HCT116 (cell line): ENCODE measurements at regions not wholly inside any gene's neighbourhood (a gene's known extent, or its start where the extent isn't known, plus 50 kb on each side); places are given as distances from the start of the nearest gene placed in this dataset.

Experiments used
- ATAC-seq: fragments of 200-7000 bp; cut with Tn5 transposase; 2 replicates; pipeline ENCODE4 v1.9.1; 2020; ENCODE audit warnings: mild to moderate bottlenecking, moderate library complexity
- BruUV-seq: library from RNA; stranded (reverse); fragments of 400-500 nt; replicated peaks from 2 replicates; lab custom pipeline; 2021; lab: Mats Ljungman, UMichigan
- CTCF ChIA-PET: fragments of 300-600 bp; sonication (Branson Sonifier 250); formaldehyde crosslinking; loops from one replicate; lab custom pipeline; 2021; ENCODE audit warnings: antibody characterized with exemption; lab: Charles Lee
- POLR2A ChIA-PET: fragments of 300-600, 350-600 bp; sonication (Branson Sonifier 250); formaldehyde crosslinking; loops from one replicate; lab custom pipeline; 2021; ENCODE audit warnings: antibody characterized with exemption; lab: Charles Lee
- RAD21 ChIA-PET, 2 experiments: fragments of 300-600 bp; sonication (Branson Sonifier 250); formaldehyde crosslinking; loops; one replicate each; lab custom pipeline; 2023; ENCODE audit warnings: low total read pairs in 2 of 2; ENCODE audit not compliant: uncharacterized antibody in 2 of 2, unreplicated experiment in 2 of 2, low non-redundant PET in 1 of 2; lab: Charles Lee
- DNase-seq: peaks from one replicate; pipeline ENCODE4 v3.0.0-alpha.2; 2010; ENCODE audit warnings: low read depth, low spot score
- H2AFZ ChIP-seq: fragments of 200-600 bp; shearing (Covaris generic), sonication (generic); 2 replicates; pipeline ENCODE4 v1.6.1; 2017; ENCODE audit warnings: low read depth, mixed run types, mixed read lengths, antibody characterized with exemption, low read length; ENCODE audit not compliant: poor library complexity, severe bottlenecking
- H3K27ac ChIP-seq: 2 replicates; pipeline ENCODE4 v1.5.1; 2012; ENCODE audit warnings: low read depth, low read length
- H3K27me3 ChIP-seq: fragments of 200-600 bp; sonication (generic); 2 replicates; pipeline ENCODE4 v1.6.1; 2016; ENCODE audit warnings: mixed run types, low read length, mixed read lengths; ENCODE audit not compliant: insufficient read depth
- H3K36me3 ChIP-seq, 2 experiments: fragments of 200-500 bp in 1 of 2; fragments of 200-600 bp in 1 of 2; sonication (Bioruptor generic) in 1 of 2; sonication (generic) in 1 of 2; 2 replicates each; pipeline versions ENCODE4 v1.5.1 to v1.6.1; 2014 to 2016; ENCODE audit warnings: low read length in 2 of 2, inconsistent platforms in 1 of 2, mixed read lengths in 1 of 2, mixed run types in 1 of 2; ENCODE audit not compliant: insufficient read depth in 2 of 2, control insufficient read depth in 1 of 2
- H3K4me1 ChIP-seq, 2 experiments: fragments of 200-600 bp in 1 of 2; sonication (generic) in 1 of 2; 2 replicates each; pipeline versions ENCODE4 v1.5.1 to v1.6.1; 2012 to 2017; ENCODE audit warnings: low read length in 2 of 2, inconsistent platforms in 1 of 2, mild to moderate bottlenecking in 1 of 2, mixed read lengths in 1 of 2, mixed run types in 1 of 2, moderate library complexity in 1 of 2; ENCODE audit not compliant: insufficient read depth in 2 of 2, control insufficient read depth in 1 of 2
- H3K4me2 ChIP-seq: fragments of 200-600 bp; sonication (generic); 2 replicates; pipeline ENCODE4 v1.6.1; 2017; ENCODE audit warnings: mixed run types, low read length, mixed read lengths
- H3K4me3 ChIP-seq, 2 experiments: fragments of 200-600 bp in 1 of 2; sonication (generic) in 1 of 2; replicated peaks in 1 of 2; 2 replicates each; pipeline ENCODE4 v1.5.1; 2011 to 2016; ENCODE audit warnings: low read length in 2 of 2, control low read depth in 1 of 2, low read depth in 1 of 2, mild to moderate bottlenecking in 1 of 2, mixed read lengths in 1 of 2, mixed run types in 1 of 2
- H3K79me2 ChIP-seq: fragments of 200-600 bp; sonication (generic); 2 replicates; pipeline ENCODE4 v1.6.1; 2017; ENCODE audit warnings: mild to moderate bottlenecking, mixed run types, low read length, moderate library complexity, mixed read lengths; ENCODE audit not compliant: insufficient read depth
- H3K9ac ChIP-seq: fragments of 200-600 bp; sonication (generic); 2 replicates; pipeline ENCODE4 v1.6.1; 2016; ENCODE audit warnings: low read length, mixed read lengths
- H3K9me2 ChIP-seq: fragments of 200-600 bp; sonication (generic), shearing (Covaris generic); 2 replicates; pipeline ENCODE4 v1.6.1; 2017; ENCODE audit warnings: mixed run types, mild to moderate bottlenecking, moderate library complexity; ENCODE audit not compliant: insufficient read depth
- H3K9me3 ChIP-seq, 2 experiments: fragments of 200-500 bp in 1 of 2; fragments of 200-600 bp in 1 of 2; sonication (Bioruptor generic) in 1 of 2; sonication (generic) in 1 of 2; 2 replicates each; pipeline ENCODE4 v1.6.1; 2014 to 2017; ENCODE audit warnings: low read length in 2 of 2, mixed read lengths in 2 of 2, inconsistent platforms in 1 of 2, low read depth in 1 of 2, mild to moderate bottlenecking in 1 of 2, mixed run types in 1 of 2, moderate library complexity in 1 of 2; ENCODE audit not compliant: control insufficient read depth in 1 of 2, insufficient read depth in 1 of 2
- H4K20me1 ChIP-seq: fragments of 200-600 bp; sonication (generic), shearing (Covaris generic); 2 replicates; pipeline ENCODE4 v1.6.1; 2017; ENCODE audit warnings: mixed run types, mild to moderate bottlenecking, moderate library complexity; ENCODE audit not compliant: insufficient read depth
- CTCF ChIP-seq, 3 experiments: fragments of 200-600 bp in 1 of 3; sonication (generic) in 1 of 3; IDR thresholded peaks in 2 of 3; conservative IDR thresholded peaks in 1 of 3; 2 replicates each; pipeline ENCODE4 v1.5.1; 2012 to 2017; ENCODE audit warnings: low read depth in 2 of 3, low read length in 2 of 3, antibody characterized with exemption in 1 of 3, borderline replicate concordance in 1 of 3, control low read depth in 1 of 3, mild to moderate bottlenecking in 1 of 3, mixed read lengths in 1 of 3, mixed run types in 1 of 3, moderate library complexity in 1 of 3; ENCODE audit not compliant: insufficient read depth in 1 of 3
- EGR1 ChIP-seq: IDR thresholded peaks from 2 replicates; pipeline ENCODE4 v1.6.1; 2012; ENCODE audit warnings: low read depth
- ELF1 ChIP-seq: IDR thresholded peaks from 2 replicates; pipeline ENCODE4 v1.6.1; 2012; ENCODE audit warnings: low read depth, borderline replicate concordance
- EZH2phosphoT487 ChIP-seq: fragments of 200-600 bp; IDR thresholded peaks from 2 replicates; pipeline ENCODE4 v1.6.1; 2018; ENCODE audit warnings: antibody characterized with exemption, borderline replicate concordance
- FOSL1 ChIP-seq: IDR thresholded peaks from 2 replicates; pipeline ENCODE4 v1.6.1; 2012; ENCODE audit warnings: low read depth
- JUND ChIP-seq: IDR thresholded peaks from 2 replicates; pipeline ENCODE4 v1.6.1; 2012
- POLR2A ChIP-seq: IDR thresholded peaks from 2 replicates; pipeline ENCODE4 v1.7.0; 2011; ENCODE audit warnings: borderline replicate concordance; ENCODE audit not compliant: insufficient read depth, insufficient read length; ENCODE audit errors: extremely low read depth
- POLR2AphosphoS5 ChIP-seq: IDR thresholded peaks from 2 replicates; pipeline ENCODE4 v1.6.1; 2011; ENCODE audit warnings: mild to moderate bottlenecking, low read depth, low read length, moderate library complexity
- RAD21 ChIP-seq: IDR thresholded peaks from 2 replicates; pipeline ENCODE4 v1.6.1; 2012; ENCODE audit warnings: low read depth, mild to moderate bottlenecking
- REST ChIP-seq: IDR thresholded peaks from 2 replicates; pipeline ENCODE4 v1.6.1; 2012; ENCODE audit warnings: low read depth
- SIN3A ChIP-seq: IDR thresholded peaks from 2 replicates; pipeline ENCODE4 v1.6.1; 2012; ENCODE audit warnings: low read depth
- SRF ChIP-seq: IDR thresholded peaks from 2 replicates; pipeline ENCODE4 v1.6.1; 2012; ENCODE audit warnings: low read depth
- TCF7L2 ChIP-seq: IDR thresholded peaks from 2 replicates; pipeline ENCODE4 v1.7.0; 2011; ENCODE audit warnings: borderline replicate concordance, inconsistent platforms; ENCODE audit not compliant: insufficient read depth, insufficient read length; ENCODE audit errors: extremely low read depth
- YY1 ChIP-seq: IDR thresholded peaks from 2 replicates; pipeline ENCODE4 v1.6.1; 2011; ENCODE audit warnings: low read length, low read depth, moderate library complexity, mild to moderate bottlenecking; ENCODE audit not compliant: insufficient replicate concordance; ENCODE audit errors: extremely low read depth
- ZBTB33 ChIP-seq: IDR thresholded peaks from 2 replicates; pipeline ENCODE4 v1.6.1; 2011; ENCODE audit warnings: mild to moderate bottlenecking, low read length, moderate library complexity; ENCODE audit not compliant: insufficient replicate concordance; ENCODE audit errors: extremely low read depth
- ZFX ChIP-seq: fragments of 450-650 bp; IDR thresholded peaks from 2 replicates; pipeline ENCODE4 v1.6.1; 2017
- intact Hi-C: fragments of 100-400 bp; cut with micrococcal nuclease; formaldehyde crosslinking; loops from 2 replicates; pipeline ENCODE4 v1.10.0; 2022
- TF ChIP-seq, protein P1 (sequence below): IDR thresholded peaks from 2 replicates; pipeline ENCODE4 v1.6.1; 2012

- CTCF ChIA-PET = interaction anchor here (1.0 kb wide), 1 partner anchor 42 kb away, joined by 3 read pairs; no protein-coding TSS in a partner anchor
These were observed 437.1 kb downstream of the CD109 start for GRCh38 chr6:74133073-74133472.

More at GRCh38 chr6:74133073-74133472, 437.1 kb downstream of the CD109 start:
- Histone ChIP-seq H3K4me3 (no peak overlapping the region), H3K9me3 (no peaks in the 10 kb centered on the region), H2AFZ (no peak overlapping the region), H3K27ac (no peak overlapping the region), H3K9me2 (no peaks in the 10 kb centered on the region), H4K20me1 (no peaks in the 10 kb centered on the region), H3K4me2 (no peak overlapping the region), H3K9ac (no peak overlapping the region), H3K79me2 (no peaks in the 10 kb centered on the region), H3K36me3 (no peaks in the 10 kb centered on the region), H3K27me3 (no peaks in the 10 kb centered on the region), H3K4me1 (peaks cover 0 to 6% of the 10 kb centered on the region in 2 experiments; a peak in 1 of 4 replicates)
- TF ChIP-seq POLR2A (no peak), JUND (no peak), REST (no peak), TCF7L2 (no peak), ZFX (no peak), EZH2phosphoT487 (no peak), ZBTB33 (no peak), EGR1 (no peak), SIN3A (no peak), ELF1 (no peak), SRF (no peak), POLR2AphosphoS5 (no peak), CTCF (IDR thresholded peaks at IDR 0.05 in 2 of 3, conservative IDR thresholded peaks at IDR 0.05 in 1 of 3; ENCODE audit: borderline replicate concordance in 1 of 3, insufficient read depth in 1 of 3, low read depth in 2 of 3, low read length in 2 of 3) (no peak), FOSL1 (no peak), RAD21 (no peak), YY1 (no peak)
- TF ChIP-seq, protein P1, sequence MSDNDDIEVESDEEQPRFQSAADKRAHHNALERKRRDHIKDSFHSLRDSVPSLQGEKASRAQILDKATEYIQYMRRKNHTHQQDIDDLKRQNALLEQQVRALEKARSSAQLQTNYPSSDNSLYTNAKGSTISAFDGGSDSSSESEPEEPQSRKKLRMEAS = no peak
- DNase-seq (no peak), ATAC-seq (no peak)
- RAD21 ChIA-PET = no interaction called here
- POLR2A ChIA-PET = interaction anchor here (0.9 kb wide), 1 partner anchor 41 kb away, joined by 3 read pairs; no protein-coding TSS in a partner anchor
- intact Hi-C loops = no loop called here
- no TSS peak for BruUV-seq
